IPS-15b (cell line): ENCODE measurements at regions not wholly inside any gene's neighbourhood (a gene's known extent, or its start where the extent isn't known, plus 50 kb on each side); places are given as distances from the start of the nearest gene placed in this dataset.

ENCODE experiments used
- H3K27me3 ChIP-seq: one replicate; pipeline ENCODE4 v1.6.1; 2013; ENCODE audit warnings: low read length; ENCODE audit not compliant: control insufficient read depth, insufficient read depth
- H3K36me3 ChIP-seq: one replicate; pipeline ENCODE4 v1.6.1; 2013; ENCODE audit warnings: low read length; ENCODE audit not compliant: control insufficient read depth, insufficient read depth
- H3K4me1 ChIP-seq: one replicate; pipeline ENCODE4 v1.6.1; 2013; ENCODE audit warnings: mild to moderate bottlenecking, low read length; ENCODE audit not compliant: control insufficient read depth, insufficient read depth
- H3K4me3 ChIP-seq: one replicate; pipeline ENCODE4 v1.5.1; 2013; ENCODE audit warnings: low read depth, low read length
- H3K9ac ChIP-seq: one replicate; pipeline ENCODE4 v1.6.1; 2013; ENCODE audit warnings: low read depth, mild to moderate bottlenecking, low read length
- H3K9me3 ChIP-seq: one replicate; pipeline ENCODE4 v1.6.1; 2013; ENCODE audit warnings: mild to moderate bottlenecking, low read length; ENCODE audit not compliant: control insufficient read depth, insufficient read depth

GRCh38 chr22:46064966-46065666 is 85.2 kb upstream of the PPARA start:
- H3K9me3 ChIP-seq: no peaks in the 10 kb centered on the region
- H3K36me3 ChIP-seq: no peaks in the 10 kb centered on the region
- H3K4me3 ChIP-seq: no peak overlapping the region
- no peaks in the 10 kb centered on the region for H3K4me1 ChIP-seq
- H3K9ac ChIP-seq: no peak overlapping the region
- H3K27me3 ChIP-seq: peaks cover 33% of the 10 kb centered on the region

GRCh38 chr22:46065691-46066454 is 84.5 kb upstream of the PPARA start:
- no peak overlapping the region for H3K4me3 ChIP-seq
- no peak overlapping the region for H3K9ac ChIP-seq
- no peaks in the 10 kb centered on the region for H3K36me3 ChIP-seq
- no peaks in the 10 kb centered on the region for H3K4me1 ChIP-seq
- no peaks in the 10 kb centered on the region for H3K9me3 ChIP-seq
- peaks cover 31% of the 10 kb centered on the region for H3K27me3 ChIP-seq

- H3K4me1 ChIP-seq: no peaks in the 10 kb centered on the region
- H3K4me3 ChIP-seq: no peak overlapping the region
- H3K36me3 ChIP-seq: no peaks in the 10 kb centered on the region
- peaks cover 29% of the 10 kb centered on the region for H3K27me3 ChIP-seq
- H3K9ac ChIP-seq: no peak overlapping the region
- H3K9me3 ChIP-seq: no peaks in the 10 kb centered on the region
These were observed 83.6 kb upstream of the PPARA start for GRCh38 chr22:46066691-46067090.

- H3K9ac ChIP-seq: no peak overlapping the region
These were observed 82.9 kb upstream of the PPARA start for GRCh38 chr22:46067159-46068111.

GRCh38 chr22:46068181-46068592 is 82.1 kb upstream of the PPARA start:
- Histone ChIP-seq H3K9me3 (no peaks in the 10 kb centered on the region), H3K4me3 (no peak overlapping the region), H3K9ac (no peak overlapping the region), H3K4me1 (no peaks in the 10 kb centered on the region), H3K36me3 (no peaks in the 10 kb centered on the region), H3K27me3 (peaks cover 32% of the 10 kb centered on the region)

More at GRCh38 chr22:46067159-46068111, 82.9 kb upstream of the PPARA start:
- no peak overlapping the region for H3K4me3 ChIP-seq
- no peaks in the 10 kb centered on the region for H3K36me3 ChIP-seq
- peaks cover 30% of the 10 kb centered on the region for H3K27me3 ChIP-seq
- no peaks in the 10 kb centered on the region for H3K9me3 ChIP-seq
- H3K4me1 ChIP-seq: no peaks in the 10 kb centered on the region

DNA sequence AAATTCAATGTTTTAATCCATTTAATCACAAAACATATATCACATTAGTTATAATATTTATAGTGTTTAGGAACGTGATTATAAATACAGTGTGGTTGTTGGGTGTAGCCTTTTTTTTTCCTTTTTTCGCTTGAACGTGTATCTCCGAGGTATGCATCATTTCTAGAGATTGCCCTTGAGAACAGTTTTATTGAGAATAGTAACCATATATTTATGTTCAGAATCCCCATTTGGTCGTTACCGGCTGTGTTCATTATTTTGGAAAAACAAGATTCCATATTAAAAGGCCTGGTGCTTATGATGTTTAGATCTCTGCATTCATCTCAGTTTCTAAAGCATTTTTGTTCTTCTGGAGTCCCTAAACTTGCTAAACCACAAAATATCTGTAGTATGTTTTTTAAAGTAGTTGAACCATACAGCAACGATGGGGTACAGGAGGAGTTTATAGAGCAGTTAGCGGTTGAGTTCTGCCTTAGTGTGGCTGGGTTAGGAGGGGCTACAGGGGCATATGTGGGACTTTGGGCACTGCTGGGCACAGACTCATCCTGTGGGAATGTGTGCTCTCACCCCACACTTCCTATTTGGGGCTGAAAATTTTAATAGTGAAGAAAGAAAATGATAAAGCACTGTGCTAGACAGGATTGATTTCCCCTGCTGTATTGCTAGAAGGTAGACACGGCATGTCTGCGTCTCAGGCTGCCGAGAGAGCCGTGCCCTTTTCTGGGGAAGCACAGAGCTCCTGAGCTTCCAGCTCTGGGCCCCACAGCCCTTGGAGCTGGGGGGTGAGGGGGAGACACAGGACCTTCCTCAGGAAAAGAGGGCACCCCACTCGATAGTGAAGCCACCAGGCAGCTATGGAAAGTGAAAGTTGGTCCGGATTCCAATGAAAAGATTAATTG is 81.5 kb upstream of the PPARA start:
- H3K4me3 ChIP-seq: no peak overlapping the region
- H3K9ac ChIP-seq: no peak overlapping the region
- H3K4me1 ChIP-seq: no peaks in the 10 kb centered on the region
- H3K36me3 ChIP-seq: no peaks in the 10 kb centered on the region
- no peaks in the 10 kb centered on the region for H3K9me3 ChIP-seq
- H3K27me3 ChIP-seq: peaks cover 38% of the 10 kb centered on the region

DNA sequence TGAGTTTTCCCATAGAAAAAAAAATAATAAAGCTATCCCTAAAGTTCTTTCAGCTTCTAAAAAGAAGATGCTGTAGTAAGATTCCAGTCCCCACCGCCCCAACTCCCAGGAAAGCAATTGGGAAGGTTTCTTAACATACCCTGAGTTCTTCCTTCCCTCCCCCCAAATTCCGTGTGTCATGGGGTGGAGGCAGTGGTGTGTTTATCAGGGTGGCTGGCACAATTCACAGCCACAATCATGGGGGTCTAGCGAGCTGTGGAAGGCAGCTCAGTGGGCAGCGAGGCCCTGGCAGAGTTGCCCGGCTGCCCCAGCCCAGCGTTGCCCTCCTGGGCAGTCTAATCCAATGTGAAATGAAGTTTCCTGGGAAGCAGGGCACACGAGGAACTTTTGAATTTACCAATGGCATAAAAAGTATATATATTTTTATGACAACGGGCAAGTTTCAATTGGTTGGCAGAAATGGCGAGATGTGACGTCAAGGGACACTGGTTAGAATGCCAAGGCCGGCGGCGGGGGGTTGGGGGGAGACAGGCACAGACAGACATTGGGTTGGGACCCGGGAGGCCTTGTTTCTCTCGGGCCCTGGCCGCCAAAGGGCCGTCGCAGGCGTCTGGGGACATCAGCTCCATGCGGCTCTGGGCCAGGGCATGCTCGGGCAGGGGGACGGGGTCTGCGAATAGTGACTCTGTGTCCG is 80.7 kb upstream of the PPARA start:
- H3K27me3 ChIP-seq: peaks cover 41% of the 10 kb centered on the region
- H3K4me1 ChIP-seq: no peaks in the 10 kb centered on the region
- no peaks in the 10 kb centered on the region for H3K36me3 ChIP-seq
- H3K4me3 ChIP-seq: peak overlapping the region; percentile 54
- H3K9me3 ChIP-seq: no peaks in the 10 kb centered on the region
- H3K9ac ChIP-seq: no peak overlapping the region

- no peaks in the 10 kb centered on the region for H3K36me3 ChIP-seq
- peaks cover 41% of the 10 kb centered on the region for H3K27me3 ChIP-seq
- H3K4me1 ChIP-seq: no peaks in the 10 kb centered on the region
- H3K4me3 ChIP-seq: peak overlapping the region; percentile 54
- H3K9ac ChIP-seq: no peak overlapping the region
- H3K9me3 ChIP-seq: no peaks in the 10 kb centered on the region
These were observed 80.0 kb upstream of the PPARA start for GRCh38 chr22:46070215-46070802.

DNA sequence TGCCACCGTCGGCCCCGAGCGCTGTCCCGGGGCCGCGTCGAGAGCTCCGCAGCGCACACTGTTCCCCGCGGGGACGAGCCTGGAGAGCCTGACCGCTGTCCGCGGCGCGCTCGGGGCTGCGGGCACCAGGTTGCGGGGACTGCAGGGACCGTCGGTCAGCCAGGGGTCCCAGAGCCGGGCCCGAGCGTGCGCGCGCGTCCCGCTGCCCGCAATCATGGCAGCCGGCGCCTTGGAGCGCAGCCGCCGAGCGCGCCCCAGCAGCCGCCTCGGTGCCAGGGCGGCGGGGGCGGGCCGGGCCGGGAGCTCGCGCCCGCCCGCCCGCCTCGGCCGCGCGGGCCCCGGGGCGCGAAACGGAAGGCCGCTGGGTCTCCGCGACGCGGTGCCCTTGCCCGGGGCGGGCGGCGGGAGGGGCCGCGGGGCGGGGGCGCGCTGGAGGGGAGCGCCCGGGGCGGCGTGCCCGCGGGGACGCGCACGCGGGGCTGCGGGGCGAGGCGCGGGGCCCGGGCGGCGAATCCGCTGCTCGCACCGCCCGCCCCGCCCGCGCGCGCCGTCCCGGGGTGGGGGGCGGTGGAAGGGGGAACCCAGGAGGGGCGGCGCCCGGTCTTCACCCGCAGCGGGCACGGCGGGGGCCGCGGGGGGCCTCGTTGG is 79.4 kb upstream of the PPARA start:
- H3K27me3 ChIP-seq: peaks cover 41% of the 10 kb centered on the region
- peak overlapping the region; percentile 54 for H3K4me3 ChIP-seq
- H3K4me1 ChIP-seq: no peaks in the 10 kb centered on the region
- H3K9ac ChIP-seq: no peak overlapping the region
- no peaks in the 10 kb centered on the region for H3K36me3 ChIP-seq
- H3K9me3 ChIP-seq: no peaks in the 10 kb centered on the region
